ENCODE measurements at regions not wholly inside any gene's neighbourhood (a gene's known extent, or its start where the extent isn't known, plus 50 kb on each side); places are given as distances from the start of the nearest gene placed in this dataset.

GRCh38 chr17:12252462-12252861 is 231.8 kb downstream of the MAP2K4 start:
- Mint-ChIP-seq H3K4me1 (no peaks in the 10 kb centered on the region), H3K27me3 (no peaks in the 10 kb centered on the region), H3K36me3 (ENCODE audit: low read depth) (no peaks in the 10 kb centered on the region), H3K4me3 (no peak overlapping the region), H3K9me3 (no peaks in the 10 kb centered on the region), H3K27ac (no peak overlapping the region)
- CTCF ChIA-PET = no interaction called here
- no peak for DNase-seq
- POLR2A ChIA-PET = no interaction called here

DNA sequence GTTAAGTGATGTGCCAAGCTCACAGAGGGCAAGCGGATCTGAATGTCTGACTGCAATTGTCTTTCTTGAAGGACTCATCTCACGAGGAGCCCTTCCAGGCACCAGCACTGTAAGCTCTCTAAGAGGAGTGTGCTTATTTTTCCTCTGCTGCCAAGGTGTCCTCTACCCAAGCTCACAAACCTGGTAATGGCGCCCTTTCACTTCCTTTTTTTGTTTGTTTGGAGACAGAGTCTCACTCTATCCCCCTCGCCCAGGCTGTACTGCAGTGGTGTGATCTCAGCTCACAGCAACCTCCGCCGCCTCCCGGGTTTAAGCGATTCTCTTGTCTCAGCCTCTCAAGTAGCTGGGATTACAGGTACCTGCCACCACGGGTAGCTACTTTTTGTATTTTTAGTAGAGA is 233.8 kb downstream of the MAP2K4 start:
- DNase-seq = no peak
- H3K4me1 Mint-ChIP-seq = no peaks in the 10 kb centered on the region
- no peaks in the 10 kb centered on the region for H3K36me3 Mint-ChIP-seq (ENCODE audit: low read depth)
- no peaks in the 10 kb centered on the region for H3K27me3 Mint-ChIP-seq
- H3K4me3 Mint-ChIP-seq = no peak overlapping the region
- no peak overlapping the region for H3K27ac Mint-ChIP-seq
- ChIA-PET POLR2A (no interaction called here), CTCF (no interaction called here)
- no peaks in the 10 kb centered on the region for H3K9me3 Mint-ChIP-seq

DNA sequence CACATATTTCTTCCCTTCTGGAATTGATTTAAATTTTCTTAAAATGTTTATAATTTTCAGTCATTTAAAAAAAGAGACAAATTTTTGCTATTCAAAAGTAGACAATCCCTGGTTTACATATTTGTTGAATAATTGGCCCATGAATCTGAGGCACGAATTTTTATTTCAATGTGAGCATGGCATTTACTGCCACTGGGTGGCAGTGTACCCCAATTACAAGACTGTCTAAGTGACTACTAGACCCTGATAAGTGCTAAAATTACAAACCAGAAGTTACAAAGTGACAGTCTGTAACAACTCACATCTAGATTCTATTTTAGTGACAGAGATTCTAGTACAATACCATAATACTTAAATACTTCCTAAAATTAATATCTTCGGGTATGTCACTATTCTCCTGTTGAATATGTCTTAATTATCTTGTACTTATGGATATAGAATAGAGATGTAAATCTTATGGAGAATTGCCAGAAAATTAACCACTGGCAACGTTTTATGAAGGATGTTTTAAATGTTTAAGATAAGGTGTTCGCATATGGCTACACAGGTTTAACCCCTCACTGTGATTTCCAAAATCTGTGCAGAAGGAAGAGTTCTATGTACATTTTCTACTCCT is 235.8 kb downstream of the MAP2K4 start:
- H3K4me3 Mint-ChIP-seq = no peak overlapping the region
- H3K27me3 Mint-ChIP-seq = no peaks in the 10 kb centered on the region
- DNase-seq = peak; percentile 8
- CTCF ChIA-PET = no interaction called here
- POLR2A ChIA-PET = no interaction called here
- peaks cover 6% of the 10 kb centered on the region for H3K9me3 Mint-ChIP-seq
- H3K4me1 Mint-ChIP-seq = no peaks in the 10 kb centered on the region
- no peak overlapping the region for H3K27ac Mint-ChIP-seq
- no peaks in the 10 kb centered on the region for H3K36me3 Mint-ChIP-seq (ENCODE audit: low read depth)

- Mint-ChIP-seq H3K27me3 (no peaks in the 10 kb centered on the region), H3K27ac (no peak overlapping the region), H3K9me3 (peaks cover 6% of the 10 kb centered on the region), H3K4me3 (no peak overlapping the region), H3K4me1 (no peaks in the 10 kb centered on the region), H3K36me3 (ENCODE audit: low read depth) (no peaks in the 10 kb centered on the region)
- ChIA-PET CTCF (no interaction called here), POLR2A (no interaction called here)
- no peak for DNase-seq
Observed at GRCh38 chr17:12257176-12257575, 236.5 kb downstream of the MAP2K4 start.

GRCh38 chr17:12261354-12261753 is 240.7 kb downstream of the MAP2K4 start:
- peaks cover 6% of the 10 kb centered on the region for H3K9me3 Mint-ChIP-seq
- no peaks in the 10 kb centered on the region for H3K4me1 Mint-ChIP-seq
- no peak overlapping the region for H3K4me3 Mint-ChIP-seq
- ChIA-PET POLR2A (no interaction called here), CTCF (interaction anchor here (0.6 kb wide), 1 partner anchor 12 kb away, joined by 3 read pairs; no protein-coding TSS in a partner anchor)
- H3K27me3 Mint-ChIP-seq = no peaks in the 10 kb centered on the region
- H3K27ac Mint-ChIP-seq = no peak overlapping the region
- no peak for DNase-seq
- no peaks in the 10 kb centered on the region for H3K36me3 Mint-ChIP-seq (ENCODE audit: low read depth)

GRCh38 chr17:12269751-12270150 is 249.1 kb downstream of the MAP2K4 start:
- Mint-ChIP-seq H3K4me1 (no peaks in the 10 kb centered on the region), H3K27me3 (no peaks in the 10 kb centered on the region), H3K27ac (no peak overlapping the region), H3K9me3 (peaks cover 14% of the 10 kb centered on the region), H3K4me3 (no peak overlapping the region), H3K36me3 (ENCODE audit: low read depth) (no peaks in the 10 kb centered on the region)
- POLR2A ChIA-PET = no interaction called here
- no peak for DNase-seq
- CTCF ChIA-PET = no interaction called here

GRCh38 chr17:12277827-12278226 is 257.1 kb downstream of the MAP2K4 start:
- ChIA-PET POLR2A (no interaction called here), CTCF (no interaction called here)
- no peak for DNase-seq
- Mint-ChIP-seq H3K9me3 (peaks cover 8% of the 10 kb centered on the region), H3K4me1 (no peaks in the 10 kb centered on the region), H3K27me3 (no peaks in the 10 kb centered on the region), H3K36me3 (ENCODE audit: low read depth) (no peaks in the 10 kb centered on the region), H3K4me3 (no peak overlapping the region), H3K27ac (no peak overlapping the region)

DNA sequence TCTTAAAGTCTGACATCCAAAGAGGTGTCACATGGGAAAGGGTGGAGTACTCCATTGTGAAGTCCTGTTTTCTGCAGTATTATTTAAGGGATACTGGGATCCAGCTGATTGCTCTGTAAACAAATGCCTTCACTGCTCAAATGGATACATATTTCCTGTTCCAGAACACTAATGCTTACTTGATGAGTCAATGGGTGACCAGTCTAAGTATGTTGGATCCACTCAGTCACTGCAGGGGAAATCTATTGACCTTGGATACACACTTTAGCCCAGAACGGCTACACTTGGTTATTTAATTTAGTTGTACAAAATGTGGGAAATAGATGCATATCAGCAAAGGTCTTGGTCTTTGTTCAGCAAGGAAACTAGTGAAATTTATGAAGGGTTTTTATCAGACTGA is 261.4 kb downstream of the MAP2K4 start:
- ChIA-PET CTCF (no interaction called here), POLR2A (no interaction called here)
- Mint-ChIP-seq H3K27me3 (no peaks in the 10 kb centered on the region), H3K27ac (no peak overlapping the region), H3K4me1 (no peaks in the 10 kb centered on the region), H3K4me3 (no peak overlapping the region), H3K9me3 (peaks cover 7% of the 10 kb centered on the region), H3K36me3 (ENCODE audit: low read depth) (no peaks in the 10 kb centered on the region)
- no peak for DNase-seq

- no peaks in the 10 kb centered on the region for H3K27me3 Mint-ChIP-seq
- ChIA-PET CTCF (no interaction called here), POLR2A (no interaction called here)
- H3K27ac Mint-ChIP-seq = no peak overlapping the region
- H3K4me1 Mint-ChIP-seq = no peaks in the 10 kb centered on the region
- H3K4me3 Mint-ChIP-seq = no peak overlapping the region
- DNase-seq = no peak
- no peaks in the 10 kb centered on the region for H3K36me3 Mint-ChIP-seq (ENCODE audit: low read depth)
- peaks cover 6% of the 10 kb centered on the region for H3K9me3 Mint-ChIP-seq
Observed at GRCh38 chr17:12287953-12288352, 267.3 kb downstream of the MAP2K4 start.

DNA sequence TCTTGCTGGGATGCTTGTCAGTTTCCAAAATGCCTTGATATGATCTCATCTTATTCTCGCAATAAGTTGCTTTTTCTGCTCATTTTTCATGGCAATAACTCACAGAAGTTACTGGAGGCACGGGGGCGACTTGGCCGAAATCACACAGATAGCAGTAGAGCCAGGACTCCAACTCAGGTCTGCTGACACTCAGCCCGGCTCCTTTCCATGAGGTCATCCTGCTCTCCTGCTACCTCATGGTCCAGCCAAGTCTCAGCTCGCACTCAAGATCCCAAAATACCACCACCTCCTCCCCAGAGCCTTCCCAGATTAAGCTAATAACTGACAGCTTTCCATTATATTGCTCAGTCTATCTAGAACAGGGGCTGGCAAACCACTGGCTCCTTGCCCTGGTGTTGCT is 269.5 kb downstream of the MAP2K4 start:
- POLR2A ChIA-PET = interaction anchor here (0.6 kb wide), 1 partner anchor 101 kb away, joined by 3 read pairs; no protein-coding TSS in a partner anchor
- no peak overlapping the region for H3K4me3 Mint-ChIP-seq
- CTCF ChIA-PET = interaction anchor here (1.5 kb wide), 1 partner anchor 11 kb away, joined by 3 read pairs; no protein-coding TSS in a partner anchor

DNA sequence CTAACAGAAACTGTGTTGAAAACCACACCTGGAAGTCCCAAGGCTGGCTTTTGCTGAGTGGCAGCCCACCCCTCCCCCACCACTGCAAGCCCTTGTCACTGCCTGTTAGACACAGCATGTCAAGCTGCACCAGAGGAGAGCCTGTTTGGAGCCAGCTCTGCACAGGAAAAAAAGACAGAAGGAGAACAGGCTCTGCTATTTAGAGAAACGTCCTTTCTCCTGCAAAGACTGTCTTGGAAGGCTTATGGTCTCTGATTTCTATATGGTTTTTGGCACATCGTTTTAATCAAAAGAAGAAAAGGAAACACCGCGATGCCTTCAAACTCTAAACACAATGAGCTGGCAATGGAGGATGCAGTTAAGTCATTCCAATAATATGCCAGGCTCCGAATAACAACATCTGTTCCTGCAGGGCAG is 275.5 kb downstream of the MAP2K4 start:
- peaks cover 13% of the 10 kb centered on the region for H3K9me3 Mint-ChIP-seq
- H3K4me3 Mint-ChIP-seq = no peak overlapping the region
- no peak overlapping the region for H3K27ac Mint-ChIP-seq
- H3K36me3 Mint-ChIP-seq (ENCODE audit: low read depth) = no peaks in the 10 kb centered on the region
- H3K4me1 Mint-ChIP-seq = no peaks in the 10 kb centered on the region
- ChIA-PET POLR2A (no interaction called here), CTCF (no interaction called here)
- no peak for DNase-seq
- no peaks in the 10 kb centered on the region for H3K27me3 Mint-ChIP-seq

More for the DNA sequence above, 269.5 kb downstream of the MAP2K4 start:
- H3K4me1 Mint-ChIP-seq = no peaks in the 10 kb centered on the region
- DNase-seq = no peak
- H3K27me3 Mint-ChIP-seq = no peaks in the 10 kb centered on the region
- peaks cover 8% of the 10 kb centered on the region for H3K9me3 Mint-ChIP-seq
- no peaks in the 10 kb centered on the region for H3K36me3 Mint-ChIP-seq (ENCODE audit: low read depth)
- H3K27ac Mint-ChIP-seq = no peak overlapping the region

GRCh38 chr17:12301551-12301950 is 280.9 kb downstream of the MAP2K4 start:
- Mint-ChIP-seq H3K4me1 (no peaks in the 10 kb centered on the region), H3K9me3 (peaks cover 12% of the 10 kb centered on the region), H3K27ac (no peak overlapping the region), H3K4me3 (no peak overlapping the region), H3K36me3 (ENCODE audit: low read depth) (no peaks in the 10 kb centered on the region), H3K27me3 (no peaks in the 10 kb centered on the region)
- ChIA-PET POLR2A (no interaction called here), CTCF (interaction anchor here (1.2 kb wide), 1 partner anchor 12 kb away, joined by 3 read pairs; no protein-coding TSS in a partner anchor)
- DNase-seq = no peak

DNA sequence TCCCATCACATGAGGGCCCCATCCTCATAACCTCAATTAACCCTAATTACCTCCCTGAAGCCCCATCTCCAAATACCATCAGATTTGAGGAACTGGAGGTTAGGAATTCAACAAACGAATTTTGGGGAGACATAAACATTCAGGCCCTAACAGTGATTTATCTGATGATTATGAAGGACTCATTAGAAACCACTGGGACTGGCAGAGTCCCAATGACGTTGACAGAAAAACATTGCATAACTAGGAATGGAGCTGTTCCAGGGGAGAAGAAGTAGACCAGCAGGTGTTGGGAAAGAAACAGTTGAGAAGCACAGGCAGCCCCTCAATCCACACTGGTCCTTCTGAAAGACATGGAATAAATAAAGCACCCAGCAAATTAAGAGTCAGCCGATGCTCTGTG is 282.0 kb downstream of the MAP2K4 start:
- H3K27ac Mint-ChIP-seq = no peak overlapping the region
- no peaks in the 10 kb centered on the region for H3K27me3 Mint-ChIP-seq
- DNase-seq = no peak
- H3K36me3 Mint-ChIP-seq (ENCODE audit: low read depth) = no peaks in the 10 kb centered on the region
- no peaks in the 10 kb centered on the region for H3K4me1 Mint-ChIP-seq
- ChIA-PET CTCF (no interaction called here), POLR2A (no interaction called here)
- no peak overlapping the region for H3K4me3 Mint-ChIP-seq
- H3K9me3 Mint-ChIP-seq = peaks cover 8% of the 10 kb centered on the region

DNA sequence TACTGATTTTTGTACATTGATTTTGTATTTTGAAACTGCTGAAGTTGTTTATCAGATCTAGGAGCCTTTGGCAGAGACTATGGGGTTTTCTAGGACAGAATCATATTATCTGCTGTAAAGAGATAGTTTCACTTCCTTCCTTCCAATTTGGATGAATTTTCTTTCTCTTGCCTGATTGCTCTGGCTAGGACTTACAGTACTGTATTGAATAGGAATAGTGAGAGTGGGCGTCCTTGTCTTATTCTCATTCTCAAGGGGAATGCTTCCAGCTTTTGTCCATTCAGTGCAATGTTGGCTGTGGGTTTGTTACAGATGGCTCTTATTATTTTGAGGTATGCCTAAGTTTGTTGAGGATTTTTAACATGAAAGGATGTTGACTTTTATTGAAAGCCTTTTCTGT is 290.1 kb downstream of the MAP2K4 start:
- Mint-ChIP-seq H3K36me3 (ENCODE audit: low read depth) (no peaks in the 10 kb centered on the region), H3K4me1 (no peaks in the 10 kb centered on the region), H3K27ac (no peak overlapping the region), H3K27me3 (no peaks in the 10 kb centered on the region), H3K9me3 (peaks cover 15% of the 10 kb centered on the region), H3K4me3 (no peak overlapping the region)
- CTCF ChIA-PET = no interaction called here
- POLR2A ChIA-PET = no interaction called here
- no peak for DNase-seq
